ENCODE measurements at regions not wholly inside any gene's neighbourhood (a gene's known extent, or its start where the extent isn't known, plus 50 kb on each side); places are given as distances from the start of the nearest gene placed in this dataset.

DNA sequence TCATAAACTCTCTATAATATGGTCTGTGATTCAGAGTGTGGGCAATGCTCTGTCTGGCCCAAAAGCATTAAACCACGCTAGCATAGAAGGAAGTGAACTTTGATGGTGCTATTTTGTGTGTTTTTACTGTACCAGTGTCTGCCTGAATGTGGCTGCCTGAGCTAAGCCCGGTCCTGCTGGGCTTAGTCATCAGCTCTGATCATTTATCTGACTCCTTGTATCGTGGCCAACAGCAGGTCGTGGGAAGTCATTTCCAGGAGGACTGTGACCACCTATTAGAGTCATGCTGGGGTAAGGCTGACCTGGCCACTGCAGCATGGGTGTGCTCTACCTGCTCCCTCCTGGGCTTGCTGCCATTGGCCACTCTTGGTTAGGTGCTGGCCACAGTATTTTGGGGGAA, 239.1 kb upstream of the CEP162 start:
- Histone ChIP-seq H3K4me3 (no peak overlapping the region), H3K27ac (no peak overlapping the region), H3K36me3 (no peaks in the 10 kb centered on the region), H3K9me3 (no peaks in the 10 kb centered on the region), H3K4me1 (no peaks in the 10 kb centered on the region), H3K27me3 (no peaks in the 10 kb centered on the region)
- WGBS, 5 donors: 11 to 25% (median 17%) methylated on average over 4 of the region's 4 CpGs
- TF ChIP-seq POLR2A (IDR thresholded peaks at IDR 0.05): no peak
- TF ChIP-seq, protein P1, sequence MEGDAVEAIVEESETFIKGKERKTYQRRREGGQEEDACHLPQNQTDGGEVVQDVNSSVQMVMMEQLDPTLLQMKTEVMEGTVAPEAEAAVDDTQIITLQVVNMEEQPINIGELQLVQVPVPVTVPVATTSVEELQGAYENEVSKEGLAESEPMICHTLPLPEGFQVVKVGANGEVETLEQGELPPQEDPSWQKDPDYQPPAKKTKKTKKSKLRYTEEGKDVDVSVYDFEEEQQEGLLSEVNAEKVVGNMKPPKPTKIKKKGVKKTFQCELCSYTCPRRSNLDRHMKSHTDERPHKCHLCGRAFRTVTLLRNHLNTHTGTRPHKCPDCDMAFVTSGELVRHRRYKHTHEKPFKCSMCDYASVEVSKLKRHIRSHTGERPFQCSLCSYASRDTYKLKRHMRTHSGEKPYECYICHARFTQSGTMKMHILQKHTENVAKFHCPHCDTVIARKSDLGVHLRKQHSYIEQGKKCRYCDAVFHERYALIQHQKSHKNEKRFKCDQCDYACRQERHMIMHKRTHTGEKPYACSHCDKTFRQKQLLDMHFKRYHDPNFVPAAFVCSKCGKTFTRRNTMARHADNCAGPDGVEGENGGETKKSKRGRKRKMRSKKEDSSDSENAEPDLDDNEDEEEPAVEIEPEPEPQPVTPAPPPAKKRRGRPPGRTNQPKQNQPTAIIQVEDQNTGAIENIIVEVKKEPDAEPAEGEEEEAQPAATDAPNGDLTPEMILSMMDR (IDR thresholded peaks at IDR 0.05): no peak
- no peak for TF ChIP-seq POLR2AphosphoS5 (IDR thresholded peaks at IDR 0.05)
- TF ChIP-seq EP300 (IDR thresholded peaks at IDR 0.05): no peak
- intact Hi-C loops (cut with DNase I; ENCODE audit: low total_unique reads): no loop called here
- DNase-seq: peak in 1 of 2 donors; percentile 36

DNA sequence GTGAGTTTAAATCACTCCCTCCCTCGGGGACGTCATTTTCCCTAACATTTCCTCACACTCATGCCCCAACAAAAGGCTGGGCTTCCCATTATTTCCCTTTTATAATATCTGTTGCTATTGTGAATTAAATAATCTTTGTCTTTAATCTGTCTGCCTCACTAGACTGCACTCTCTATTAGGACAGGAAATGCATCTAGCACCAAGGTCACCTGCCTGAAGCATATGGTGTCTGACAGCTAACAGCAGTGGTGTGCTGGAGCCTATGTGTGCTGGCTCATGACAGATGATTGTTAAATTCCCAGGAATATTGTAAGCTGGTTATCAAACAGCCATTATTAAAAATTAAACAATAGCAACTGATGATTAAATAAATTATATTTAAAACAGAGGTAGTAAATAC, 237.0 kb upstream of the CEP162 start:
- H3K4me1 ChIP-seq: no peaks in the 10 kb centered on the region
- H3K4me3 ChIP-seq: no peak overlapping the region
- DNase-seq: no peak
- TF ChIP-seq EP300 (IDR thresholded peaks at IDR 0.05): no peak
- TF ChIP-seq, protein P1 (IDR thresholded peaks at IDR 0.05): no peak
- TF ChIP-seq POLR2AphosphoS5 (IDR thresholded peaks at IDR 0.05): no peak
- TF ChIP-seq POLR2A (IDR thresholded peaks at IDR 0.05): no peak
- no peaks in the 10 kb centered on the region for H3K27me3 ChIP-seq
- H3K9me3 ChIP-seq: no peaks in the 10 kb centered on the region
- intact Hi-C loops (cut with DNase I; ENCODE audit: low total_unique reads): no loop called here
- no peak overlapping the region for H3K27ac ChIP-seq
- WGBS, 5 donors: 65 to 80% (median 78%) methylated on average over 2 of the region's 2 CpGs
- H3K36me3 ChIP-seq: no peaks in the 10 kb centered on the region

DNA sequence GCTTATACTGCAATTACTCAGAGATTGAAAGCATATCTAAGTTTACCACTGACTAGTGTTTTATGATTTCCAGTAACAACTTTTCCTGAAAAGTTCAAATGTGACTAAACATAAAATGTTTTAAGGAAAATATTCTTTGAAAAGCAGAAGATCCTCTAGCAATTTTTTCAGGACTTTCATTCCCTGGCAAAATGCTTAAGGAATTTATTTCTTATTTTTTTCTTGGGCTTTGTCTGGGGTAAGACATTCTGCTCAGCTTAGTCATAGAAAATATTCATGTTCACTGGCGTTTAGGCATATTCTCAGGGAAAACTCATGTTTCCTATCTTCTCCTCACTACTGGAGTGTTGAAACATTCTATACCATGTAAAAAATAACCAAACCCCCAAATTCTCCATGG, 235.3 kb upstream of the CEP162 start:
- no peak overlapping the region for H3K4me3 ChIP-seq
- intact Hi-C loops (cut with DNase I; ENCODE audit: low total_unique reads): no loop called here
- no peak overlapping the region for H3K27ac ChIP-seq
- 60 to 89% (median 70%) methylated on average over 1 of the region's 1 CpG for WGBS, 5 donors
- no peak for DNase-seq
- no peaks in the 10 kb centered on the region for H3K9me3 ChIP-seq
- no peaks in the 10 kb centered on the region for H3K4me1 ChIP-seq
- no peaks in the 10 kb centered on the region for H3K27me3 ChIP-seq
- no peaks in the 10 kb centered on the region for H3K36me3 ChIP-seq
- TF ChIP-seq POLR2AphosphoS5 (IDR thresholded peaks at IDR 0.05) (no peak), POLR2A (IDR thresholded peaks at IDR 0.05) (no peak), EP300 (IDR thresholded peaks at IDR 0.05) (no peak)
- TF ChIP-seq, protein P1 (IDR thresholded peaks at IDR 0.05): no peak

DNA sequence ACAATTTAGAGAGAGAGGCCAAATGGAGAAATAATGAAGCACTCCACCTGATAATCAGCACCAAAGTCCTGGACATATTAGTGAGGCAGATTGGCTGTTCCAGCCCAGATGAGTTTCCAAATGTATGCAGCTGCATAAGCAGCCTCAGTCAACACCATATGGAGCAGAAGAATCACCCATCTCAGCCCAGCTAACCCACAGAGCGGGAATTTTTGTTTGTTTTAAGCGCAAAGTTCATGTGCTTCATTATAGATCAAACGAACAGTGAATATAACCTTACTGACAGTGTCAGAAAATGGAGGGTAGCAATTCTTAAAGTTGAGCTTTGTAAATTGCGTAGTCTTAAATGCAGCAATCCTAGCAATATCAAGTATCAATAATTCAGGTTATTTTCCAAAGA, 234.0 kb upstream of the CEP162 start:
- TF ChIP-seq, protein P1 (IDR thresholded peaks at IDR 0.05): no peak
- TF ChIP-seq POLR2AphosphoS5 (IDR thresholded peaks at IDR 0.05) (no peak), POLR2A (IDR thresholded peaks at IDR 0.05) (no peak), EP300 (IDR thresholded peaks at IDR 0.05) (no peak)
- H3K27ac ChIP-seq: no peak overlapping the region
- no peak for DNase-seq
- H3K4me1 ChIP-seq: no peaks in the 10 kb centered on the region
- no peak overlapping the region for H3K4me3 ChIP-seq
- 78 to 87% (median 82%) methylated on average over 4 of the region's 4 CpGs for WGBS, 5 donors
- intact Hi-C loops (cut with DNase I; ENCODE audit: low total_unique reads): no loop called here
- no peaks in the 10 kb centered on the region for H3K27me3 ChIP-seq
- H3K9me3 ChIP-seq: no peaks in the 10 kb centered on the region
- H3K36me3 ChIP-seq: no peaks in the 10 kb centered on the region

All from stomach (tissue), 8 donors.